Keratinocyte (primary cell): ENCODE measurements at regions not wholly inside any gene's neighbourhood (a gene's known extent, or its start where the extent isn't known, plus 50 kb on each side); places are given as distances from the start of the nearest gene placed in this dataset.

ENCODE experiments used
- CTCF ChIP-seq, 3 experiments: IDR thresholded peaks in 1 of 3; conservative IDR thresholded peaks in 1 of 3; optimal IDR thresholded peaks in 1 of 3; 2 replicates in 2 of 3; 3 replicates in 1 of 3; pipeline versions ENCODE3 to v1.5.1; 2011; ENCODE audit warnings: low read length in 3 of 3, mild to moderate bottlenecking in 3 of 3, moderate library complexity in 2 of 3, control low read depth in 1 of 3, inconsistent platforms in 1 of 3; ENCODE audit not compliant: insufficient read depth in 2 of 3; ENCODE audit errors: extremely low read depth in 1 of 3
- EZH2 ChIP-seq: IDR thresholded peaks from one replicate; pipeline ENCODE4 v1.6.1; 2012; ENCODE audit warnings: inconsistent platforms, mild to moderate bottlenecking, low read length, moderate library complexity

DNA sequence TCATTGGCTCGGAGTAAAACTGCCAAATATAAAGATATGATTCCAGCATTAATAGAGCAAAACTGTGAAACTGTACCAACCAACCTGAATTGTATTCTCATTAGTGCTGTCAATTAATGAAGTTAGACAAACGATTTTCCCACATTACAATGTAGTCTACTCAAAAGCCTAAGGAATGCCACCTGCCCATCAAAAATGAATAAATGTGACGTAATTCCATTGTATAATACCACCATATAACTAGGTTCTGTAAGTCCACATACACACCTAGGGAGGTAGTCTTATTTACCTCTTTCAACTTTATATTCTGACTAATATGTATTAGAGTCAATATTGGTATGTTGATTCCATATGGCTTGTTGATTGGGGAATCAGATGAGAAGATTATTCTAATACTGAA is 76.2 kb downstream of the FAM76B start:
- TF ChIP-seq CTCF (optimal IDR thresholded peaks at IDR 0.05 in 1 of 3, IDR thresholded peaks at IDR 0.05 in 1 of 3, conservative IDR thresholded peaks at IDR 0.05 in 1 of 3; ENCODE audit: extremely low read depth in 1 of 3, insufficient read depth in 2 of 3, low read length in 3 of 3) (no peak), EZH2 (no peak)
